PC-9 (cell line): ENCODE measurements at regions not wholly inside any gene's neighbourhood (a gene's known extent, or its start where the extent isn't known, plus 50 kb on each side); places are given as distances from the start of the nearest gene placed in this dataset.

ENCODE experiments used
- EZH2 ChIP-seq: fragments of 200-600 bp; sonication (generic); IDR thresholded peaks from 2 replicates; pipeline ENCODE4 v1.8.0; 2017; ENCODE audit warnings: antibody characterized with exemption, low read depth
- TF ChIP-seq, protein P1 (sequence below): fragments of 200-600 bp; sonication (generic); conservative IDR thresholded peaks from 2 replicates; pipeline ENCODE4 v1.6.1; 2017; ENCODE audit warnings: mixed run types, antibody characterized with exemption, mild to moderate bottlenecking, moderate library complexity

DNA sequence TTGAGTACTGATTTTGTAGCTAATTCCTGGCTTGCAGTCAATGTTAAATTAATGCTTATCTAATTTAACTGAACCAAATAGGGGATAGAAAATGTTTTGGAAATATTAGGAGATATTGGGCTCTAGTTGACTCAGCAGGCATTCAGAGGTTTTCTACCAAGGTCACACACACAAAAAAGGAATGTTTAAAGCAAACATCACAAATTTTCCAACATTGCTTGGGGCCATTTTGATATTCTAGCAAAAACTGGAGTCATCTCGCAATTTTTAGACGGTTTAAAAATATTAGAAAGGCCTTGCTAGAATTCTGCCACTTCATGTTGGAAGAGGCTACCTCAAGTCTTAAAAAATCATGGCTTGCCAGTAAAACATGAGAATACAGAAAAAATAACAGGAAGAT, 2082.1 kb upstream of the RAG2 start:
- TF ChIP-seq, protein P1, sequence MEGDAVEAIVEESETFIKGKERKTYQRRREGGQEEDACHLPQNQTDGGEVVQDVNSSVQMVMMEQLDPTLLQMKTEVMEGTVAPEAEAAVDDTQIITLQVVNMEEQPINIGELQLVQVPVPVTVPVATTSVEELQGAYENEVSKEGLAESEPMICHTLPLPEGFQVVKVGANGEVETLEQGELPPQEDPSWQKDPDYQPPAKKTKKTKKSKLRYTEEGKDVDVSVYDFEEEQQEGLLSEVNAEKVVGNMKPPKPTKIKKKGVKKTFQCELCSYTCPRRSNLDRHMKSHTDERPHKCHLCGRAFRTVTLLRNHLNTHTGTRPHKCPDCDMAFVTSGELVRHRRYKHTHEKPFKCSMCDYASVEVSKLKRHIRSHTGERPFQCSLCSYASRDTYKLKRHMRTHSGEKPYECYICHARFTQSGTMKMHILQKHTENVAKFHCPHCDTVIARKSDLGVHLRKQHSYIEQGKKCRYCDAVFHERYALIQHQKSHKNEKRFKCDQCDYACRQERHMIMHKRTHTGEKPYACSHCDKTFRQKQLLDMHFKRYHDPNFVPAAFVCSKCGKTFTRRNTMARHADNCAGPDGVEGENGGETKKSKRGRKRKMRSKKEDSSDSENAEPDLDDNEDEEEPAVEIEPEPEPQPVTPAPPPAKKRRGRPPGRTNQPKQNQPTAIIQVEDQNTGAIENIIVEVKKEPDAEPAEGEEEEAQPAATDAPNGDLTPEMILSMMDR = no peak
- no peak for TF ChIP-seq EZH2
